ENCODE measurements at regions not wholly inside any gene's neighbourhood (a gene's known extent, or its start where the extent isn't known, plus 50 kb on each side); places are given as distances from the start of the nearest gene placed in this dataset.

DNA sequence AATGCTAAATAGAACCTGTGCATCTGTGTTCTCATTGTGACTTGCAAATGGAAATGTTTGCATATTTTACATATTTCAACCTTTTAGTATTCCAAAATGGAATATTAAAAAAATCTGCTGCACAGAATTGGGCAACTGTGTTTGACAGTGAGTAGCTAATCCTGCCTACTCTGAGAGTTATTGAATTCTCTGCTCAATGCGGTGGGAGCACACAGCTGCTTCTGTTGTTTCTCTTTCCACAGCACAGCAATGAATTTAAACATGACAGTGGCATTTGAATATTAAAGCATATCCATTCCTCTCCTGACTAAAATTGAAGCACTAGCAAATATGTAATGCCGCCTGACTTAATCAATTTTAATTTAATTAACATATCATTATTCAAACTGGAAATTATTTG is 366.6 kb downstream of the GASK1B start:
- no peak for ATAC-seq
- Histone ChIP-seq H3K36me3 (ENCODE audit: insufficient read depth in 1 of 2, low read depth in 1 of 2) (no peaks in the 10 kb centered on the region), H3K4me3 (no peak overlapping the region), H3K9me3 (no peaks in the 10 kb centered on the region), H3K27me3 (ENCODE audit: insufficient read depth in 3 of 3, low read length in 2 of 3) (no peaks in the 10 kb centered on the region), H3K4me1 (no peaks in the 10 kb centered on the region), H3K27ac (no peak overlapping the region)
- DNase-seq = no peak
- 37 to 41% (median 40%) methylated on average over 2 of the region's 2 CpGs for WGBS, 3 donors
- intact Hi-C loops (cut with DNase I) = no loop called here
- TF ChIP-seq, protein P1, sequence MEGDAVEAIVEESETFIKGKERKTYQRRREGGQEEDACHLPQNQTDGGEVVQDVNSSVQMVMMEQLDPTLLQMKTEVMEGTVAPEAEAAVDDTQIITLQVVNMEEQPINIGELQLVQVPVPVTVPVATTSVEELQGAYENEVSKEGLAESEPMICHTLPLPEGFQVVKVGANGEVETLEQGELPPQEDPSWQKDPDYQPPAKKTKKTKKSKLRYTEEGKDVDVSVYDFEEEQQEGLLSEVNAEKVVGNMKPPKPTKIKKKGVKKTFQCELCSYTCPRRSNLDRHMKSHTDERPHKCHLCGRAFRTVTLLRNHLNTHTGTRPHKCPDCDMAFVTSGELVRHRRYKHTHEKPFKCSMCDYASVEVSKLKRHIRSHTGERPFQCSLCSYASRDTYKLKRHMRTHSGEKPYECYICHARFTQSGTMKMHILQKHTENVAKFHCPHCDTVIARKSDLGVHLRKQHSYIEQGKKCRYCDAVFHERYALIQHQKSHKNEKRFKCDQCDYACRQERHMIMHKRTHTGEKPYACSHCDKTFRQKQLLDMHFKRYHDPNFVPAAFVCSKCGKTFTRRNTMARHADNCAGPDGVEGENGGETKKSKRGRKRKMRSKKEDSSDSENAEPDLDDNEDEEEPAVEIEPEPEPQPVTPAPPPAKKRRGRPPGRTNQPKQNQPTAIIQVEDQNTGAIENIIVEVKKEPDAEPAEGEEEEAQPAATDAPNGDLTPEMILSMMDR (IDR thresholded peaks at IDR 0.05) = no peak

DNA sequence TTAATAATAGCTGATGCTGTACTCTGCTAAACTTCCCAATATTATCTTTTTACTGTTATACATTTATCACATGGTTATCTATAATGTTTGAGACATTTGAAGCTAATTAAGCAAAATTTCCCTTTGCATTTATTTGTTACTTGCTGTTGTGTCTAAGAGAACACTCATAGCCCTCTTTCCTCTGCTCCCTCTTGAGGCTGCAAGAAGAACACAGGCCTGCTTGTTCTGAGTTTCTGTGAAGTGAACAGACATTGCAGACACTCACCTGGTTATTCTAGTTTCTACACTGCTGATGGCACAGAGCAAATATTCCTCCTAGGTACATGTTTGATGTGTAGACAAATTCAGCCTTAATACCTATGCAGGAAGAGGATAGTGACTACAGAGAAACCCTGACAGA is 367.8 kb downstream of the GASK1B start:
- Histone ChIP-seq H3K27ac (no peak overlapping the region), H3K27me3 (ENCODE audit: insufficient read depth in 3 of 3, low read length in 2 of 3) (no peaks in the 10 kb centered on the region), H3K4me1 (no peaks in the 10 kb centered on the region), H3K9me3 (no peaks in the 10 kb centered on the region), H3K4me3 (no peak overlapping the region), H3K36me3 (ENCODE audit: insufficient read depth in 1 of 2, low read depth in 1 of 2) (no peaks in the 10 kb centered on the region)
- TF ChIP-seq, protein P1 (IDR thresholded peaks at IDR 0.05) = no peak
- DNase-seq (no peak), ATAC-seq (no peak)
- intact Hi-C loops (cut with DNase I) = no loop called here

DNA sequence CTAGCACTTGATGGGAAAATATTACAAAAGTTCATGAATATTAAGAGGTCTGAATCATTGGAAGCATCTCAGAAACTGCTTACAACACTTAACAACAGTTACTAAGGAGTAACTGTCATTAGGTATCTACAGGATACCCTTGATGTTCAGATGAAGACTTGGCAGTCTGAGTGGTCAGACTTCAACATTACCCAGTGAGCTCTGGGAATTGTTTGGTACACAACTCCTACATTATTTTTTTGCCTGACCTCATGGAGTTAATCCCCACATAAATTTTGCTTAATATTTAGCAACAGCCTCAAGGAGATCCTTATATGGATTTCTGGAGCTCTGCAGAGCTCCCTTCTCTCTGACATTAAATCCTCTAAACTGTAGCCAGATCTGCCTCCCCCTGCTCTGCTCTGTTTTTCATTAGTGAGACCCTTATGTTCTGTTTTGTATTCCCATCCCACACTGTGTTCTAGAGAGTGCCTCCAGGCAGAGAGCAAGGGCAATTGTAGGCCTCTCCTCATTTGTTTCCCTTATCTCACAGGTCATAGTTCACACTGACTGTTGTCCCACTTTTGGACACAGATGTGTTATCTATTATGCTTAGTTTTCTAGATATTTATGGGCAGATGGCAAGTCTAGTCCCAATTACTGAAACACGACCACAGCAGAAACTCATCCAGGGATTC is 368.8 kb downstream of the GASK1B start:
- TF ChIP-seq, protein P1 (IDR thresholded peaks at IDR 0.05) = no peak
- H3K4me1 ChIP-seq = no peaks in the 10 kb centered on the region
- no peak overlapping the region for H3K27ac ChIP-seq
- no peak overlapping the region for H3K4me3 ChIP-seq
- H3K9me3 ChIP-seq = no peaks in the 10 kb centered on the region
- 18 to 37% (median 26%) methylated on average over 1 of the region's 1 CpG for WGBS, 3 donors
- intact Hi-C loops (cut with DNase I) = no loop called here
- no peak for ATAC-seq
- DNase-seq = no peak
- H3K27me3 ChIP-seq (ENCODE audit: insufficient read depth in 3 of 3, low read length in 2 of 3) = no peaks in the 10 kb centered on the region
- H3K36me3 ChIP-seq (ENCODE audit: insufficient read depth in 1 of 2, low read depth in 1 of 2) = no peaks in the 10 kb centered on the region

DNA sequence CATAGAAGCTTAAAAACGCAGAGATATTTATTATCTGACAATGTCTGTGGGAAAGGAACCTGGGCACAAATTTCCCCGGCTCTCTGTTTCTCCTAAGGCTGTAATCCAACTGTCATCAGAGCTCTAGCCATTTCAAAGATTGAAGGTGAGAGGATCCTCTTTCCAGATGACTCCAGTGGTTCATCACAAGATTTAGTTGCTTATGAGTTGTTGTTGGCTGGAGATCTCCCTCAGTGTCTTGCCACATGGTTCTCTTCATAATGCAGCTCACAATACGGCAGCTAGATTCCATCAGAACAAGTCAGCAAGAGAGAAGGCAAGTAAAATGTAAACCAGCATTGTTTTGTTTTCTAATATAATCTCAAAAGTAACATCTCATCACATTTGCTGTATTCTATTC is 369.4 kb downstream of the GASK1B start:
- DNase-seq (no peak), ATAC-seq (no peak)
- no peaks in the 10 kb centered on the region for H3K4me1 ChIP-seq
- H3K36me3 ChIP-seq (ENCODE audit: insufficient read depth in 1 of 2, low read depth in 1 of 2) = no peaks in the 10 kb centered on the region
- no peaks in the 10 kb centered on the region for H3K9me3 ChIP-seq
- no peak overlapping the region for H3K27ac ChIP-seq
- 56 to 59% (median 57%) methylated on average over 3 of the region's 3 CpGs for WGBS, 3 donors
- TF ChIP-seq, protein P1 (IDR thresholded peaks at IDR 0.05) = no peak
- intact Hi-C loops (cut with DNase I) = no loop called here
- H3K27me3 ChIP-seq (ENCODE audit: insufficient read depth in 3 of 3, low read length in 2 of 3) = no peaks in the 10 kb centered on the region
- H3K4me3 ChIP-seq = no peak overlapping the region

DNA sequence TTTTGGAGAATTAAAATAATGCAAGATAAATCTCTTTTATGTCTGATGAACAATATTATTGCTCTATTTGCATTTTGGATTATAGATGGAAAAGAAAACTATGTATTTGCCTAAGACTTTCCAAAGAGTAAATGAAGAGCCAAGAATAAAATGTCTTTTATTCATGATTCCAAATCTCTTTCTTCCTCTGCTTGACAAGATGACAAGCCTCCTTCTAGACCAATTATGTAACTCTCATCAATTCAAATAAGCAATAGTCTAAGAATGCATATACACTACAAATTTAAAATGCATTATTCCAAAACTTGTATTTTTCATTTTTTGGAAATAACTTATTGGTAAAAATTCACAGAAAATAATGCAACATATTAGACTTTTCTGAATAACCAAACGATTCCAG is 377.3 kb downstream of the GASK1B start:
- intact Hi-C loops (cut with DNase I) = no loop called here
- TF ChIP-seq, protein P1 (IDR thresholded peaks at IDR 0.05) = no peak
- no peak for DNase-seq

More for the DNA sequence above, 377.3 kb downstream of the GASK1B start:
- whole genome bisulfite sequencing, 3 donors = 78 to 92% (median 81%) methylated on average over 1 of the region's 1 CpG
- H3K27ac ChIP-seq = no peak overlapping the region
- H3K4me1 ChIP-seq = no peaks in the 10 kb centered on the region
- H3K36me3 ChIP-seq (ENCODE audit: insufficient read depth in 1 of 2, low read depth in 1 of 2) = no peaks in the 10 kb centered on the region
- no peak overlapping the region for H3K4me3 ChIP-seq
- no peaks in the 10 kb centered on the region for H3K27me3 ChIP-seq (ENCODE audit: insufficient read depth in 3 of 3, low read length in 2 of 3)
- no peaks in the 10 kb centered on the region for H3K9me3 ChIP-seq
- ATAC-seq = no peak

All from psoas muscle (tissue), 7 donors.